HG03066 (cell line): ENCODE measurements at regions not wholly inside any gene's neighbourhood (a gene's known extent, or its start where the extent isn't known, plus 50 kb on each side); places are given as distances from the start of the nearest gene placed in this dataset.

Experiments
- ATAC-seq: cut with Tn5 transposase; IDR thresholded peaks from one replicate; pipeline ENCODE4 v1.9.1; 2021; ENCODE audit warnings: low read depth; ENCODE audit not compliant: unreplicated experiment

- no peak for ATAC-seq
Observed at GRCh38 chr12:78403136-78403535, 461.4 kb upstream of the SYT1 start.

GRCh38 chr12:78403681-78404080 lies 460.9 kb upstream of the SYT1 start:
- no peak for ATAC-seq

GRCh38 chr12:78406213-78406612 lies 458.4 kb upstream of the SYT1 start:
- no peak for ATAC-seq

- peak; percentile 73 for ATAC-seq
Observed at GRCh38 chr12:78406828-78407227, 457.7 kb upstream of the SYT1 start.

- ATAC-seq, result no peak
Observed at GRCh38 chr12:78407722-78408121, 456.9 kb upstream of the SYT1 start.

- no peak for ATAC-seq
Observed at GRCh38 chr12:78414071-78414470, 450.5 kb upstream of the SYT1 start.

- no peak for ATAC-seq
Observed at GRCh38 chr12:78418919-78419318, 445.7 kb upstream of the SYT1 start.

GRCh38 chr12:78419513-78419912 lies 445.1 kb upstream of the SYT1 start:
- no peak for ATAC-seq

GRCh38 chr12:78420991-78421390 lies 443.6 kb upstream of the SYT1 start:
- no peak for ATAC-seq

- no peak for ATAC-seq
Observed at GRCh38 chr12:78430551-78430950, 434.0 kb upstream of the SYT1 start.

- ATAC-seq, result no peak
Observed at GRCh38 chr12:78431931-78432330, 432.6 kb upstream of the SYT1 start.

- ATAC-seq, result no peak
Observed at GRCh38 chr12:78439666-78440065, 424.9 kb upstream of the SYT1 start.

GRCh38 chr12:78441737-78442453 lies 422.7 kb upstream of the SYT1 start:
- ATAC-seq, result no peak

- ATAC-seq, result no peak
Observed at GRCh38 chr12:78442454-78442801, 422.1 kb upstream of the SYT1 start.

GRCh38 chr12:78446555-78446954 lies 418.0 kb upstream of the SYT1 start:
- no peak for ATAC-seq

GRCh38 chr12:78447373-78447772 lies 417.2 kb upstream of the SYT1 start:
- no peak for ATAC-seq

- ATAC-seq, result no peak
Observed at GRCh38 chr12:78448692-78449091, 415.9 kb upstream of the SYT1 start.

- ATAC-seq, result no peak
Observed at GRCh38 chr12:78455991-78456390, 408.6 kb upstream of the SYT1 start.

- peak; percentile 99 for ATAC-seq
Observed at GRCh38 chr12:78457938-78458337, 406.6 kb upstream of the SYT1 start.

GRCh38 chr12:78470354-78471195 lies 394.0 kb upstream of the SYT1 start:
- ATAC-seq, result no peak

GRCh38 chr12:78473136-78473535 lies 391.4 kb upstream of the SYT1 start:
- ATAC-seq, result no peak

GRCh38 chr12:78473561-78473960 lies 391.0 kb upstream of the SYT1 start:
- ATAC-seq, result no peak
